ENCODE measurements at regions not wholly inside any gene's neighbourhood (a gene's known extent, or its start where the extent isn't known, plus 50 kb on each side); places are given as distances from the start of the nearest gene placed in this dataset.
"Not testable (repeated sequence)": the region's sequence is repeated elsewhere in the genome, so short reads cannot be mapped to it uniquely, and the experiment has no call there.

- H3K36me3 Mint-ChIP-seq: no peaks in the 10 kb centered on the region
- H3K27me3 Mint-ChIP-seq: no peaks in the 10 kb centered on the region
- no peak overlapping the region for H3K27ac Mint-ChIP-seq
- DNase-seq: no peak
- CTCF ChIA-PET: no interaction called here
- no peak for ATAC-seq
- no peaks in the 10 kb centered on the region for H3K4me1 Mint-ChIP-seq
- no peak overlapping the region for H3K4me3 Mint-ChIP-seq
- H3K9me3 Mint-ChIP-seq (ENCODE audit: low read depth): peaks cover 3% of the 10 kb centered on the region
These were observed 458.5 kb downstream of the CPS1 start for GRCh38 chr2:211014906-211015305.

DNA sequence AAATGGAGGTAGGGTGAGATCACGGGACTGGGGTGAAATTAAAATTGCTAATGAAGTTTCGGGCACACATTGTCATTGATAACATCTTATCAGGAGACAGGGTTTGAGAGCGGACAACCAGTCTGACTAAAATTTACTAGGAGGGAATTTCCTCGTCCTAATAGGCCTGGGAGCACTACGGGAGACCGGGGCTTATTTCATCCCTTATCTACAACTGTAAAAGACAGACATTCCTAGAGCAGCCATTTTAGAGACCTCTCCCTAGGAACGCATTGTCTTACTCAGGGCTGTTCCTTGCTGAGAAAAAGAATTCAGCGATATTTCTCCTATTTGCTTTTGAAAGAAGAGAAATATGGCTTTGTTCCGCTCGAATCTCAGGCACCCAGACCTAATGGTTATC lies 468.7 kb downstream of the CPS1 start:
- ATAC-seq, CTCF ChIA-PET, H3K27me3 Mint-ChIP-seq, DNase-seq, H3K4me1 Mint-ChIP-seq, H3K4me3 Mint-ChIP-seq, H3K36me3 Mint-ChIP-seq, H3K27ac Mint-ChIP-seq: not testable (repeated sequence)
- H3K9me3 Mint-ChIP-seq (ENCODE audit: low read depth): peaks cover 13% of the 10 kb centered on the region

DNA sequence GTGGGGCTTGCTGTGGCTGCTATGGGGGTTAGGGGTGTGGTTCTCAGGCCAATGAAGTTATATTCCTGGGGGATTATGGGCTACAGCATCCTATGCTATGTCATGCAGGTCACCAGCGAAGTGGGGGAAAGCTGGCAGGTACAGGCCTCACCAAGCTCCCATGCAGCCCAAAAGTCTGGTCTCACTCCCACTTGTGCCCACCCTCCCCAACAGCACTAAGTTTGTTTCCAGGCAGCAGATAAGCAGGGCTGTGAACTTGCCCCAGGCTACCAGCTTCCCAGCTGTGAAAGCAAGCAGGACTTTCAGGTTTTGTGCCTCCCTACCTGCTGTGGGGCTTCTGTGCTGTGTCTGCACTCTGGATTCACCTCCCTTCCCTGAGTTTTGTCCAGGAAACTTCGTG lies 469.7 kb downstream of the CPS1 start:
- no peak for DNase-seq
- Mint-ChIP-seq H3K4me3 (no peak overlapping the region), H3K9me3 (ENCODE audit: low read depth) (peaks cover 13% of the 10 kb centered on the region), H3K4me1 (no peaks in the 10 kb centered on the region), H3K27me3 (no peaks in the 10 kb centered on the region), H3K36me3 (no peaks in the 10 kb centered on the region), H3K27ac (no peak overlapping the region)
- no peak for ATAC-seq
- CTCF ChIA-PET: no interaction called here

DNA sequence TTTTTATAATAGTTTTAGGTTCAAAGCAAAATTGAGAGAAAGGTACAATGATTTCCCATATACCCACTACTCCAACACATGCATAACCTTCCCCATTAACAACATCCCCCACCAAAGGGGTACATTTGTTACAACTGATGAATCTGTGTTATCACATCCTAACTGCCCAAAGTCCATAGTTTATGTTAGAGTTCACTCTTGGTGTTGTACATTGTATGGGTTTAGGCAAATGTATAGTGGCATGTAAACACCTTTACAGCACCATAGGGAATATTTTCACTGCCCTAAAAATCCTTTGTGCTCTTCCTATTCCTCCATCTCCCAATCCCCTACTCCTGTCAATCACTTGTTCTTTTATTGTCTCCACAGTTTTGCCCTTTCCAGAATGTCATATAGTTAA lies 471.6 kb downstream of the CPS1 start:
- CTCF ChIA-PET: no interaction called here

DNA sequence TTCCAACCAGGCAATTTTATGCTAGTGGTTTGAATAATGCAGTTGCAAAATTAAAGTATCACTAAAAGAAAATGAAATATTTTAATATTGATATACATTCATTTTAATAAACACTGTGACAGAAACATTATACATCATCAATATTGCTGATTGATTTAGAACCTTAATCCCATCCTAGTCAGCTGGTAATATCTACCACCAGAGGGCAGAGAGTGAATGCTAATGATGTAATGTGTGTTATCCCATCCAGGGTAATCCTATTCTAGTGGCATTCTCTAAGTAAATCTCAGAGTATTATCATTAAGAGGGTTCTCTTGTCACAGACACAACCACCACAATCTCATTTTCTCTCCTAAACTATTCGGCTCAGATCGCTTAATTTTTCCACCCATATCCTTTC lies 477.4 kb downstream of the CPS1 start:
- H3K27me3 Mint-ChIP-seq: no peaks in the 10 kb centered on the region
- DNase-seq: no peak
- H3K4me3 Mint-ChIP-seq: no peak overlapping the region
- H3K4me1 Mint-ChIP-seq: no peaks in the 10 kb centered on the region
- no peak for ATAC-seq
- no peak overlapping the region for H3K27ac Mint-ChIP-seq
- H3K36me3 Mint-ChIP-seq: no peaks in the 10 kb centered on the region
- no peaks in the 10 kb centered on the region for H3K9me3 Mint-ChIP-seq (ENCODE audit: low read depth)
- CTCF ChIA-PET: no interaction called here

More for the DNA sequence above, 471.6 kb downstream of the CPS1 start:
- H3K9me3 Mint-ChIP-seq (ENCODE audit: low read depth): peaks cover 7% of the 10 kb centered on the region
- no peak for DNase-seq
- no peak overlapping the region for H3K27ac Mint-ChIP-seq
- no peak for ATAC-seq
- H3K4me1 Mint-ChIP-seq: no peaks in the 10 kb centered on the region
- no peaks in the 10 kb centered on the region for H3K36me3 Mint-ChIP-seq
- no peak overlapping the region for H3K4me3 Mint-ChIP-seq
- no peaks in the 10 kb centered on the region for H3K27me3 Mint-ChIP-seq

GRCh38 chr2:211035548-211036185 lies 479.3 kb downstream of the CPS1 start:
- H3K27ac Mint-ChIP-seq: no peak overlapping the region
- no peaks in the 10 kb centered on the region for H3K4me1 Mint-ChIP-seq
- CTCF ChIA-PET: no interaction called here
- H3K9me3 Mint-ChIP-seq (ENCODE audit: low read depth): no peaks in the 10 kb centered on the region
- no peak for DNase-seq
- H3K4me3 Mint-ChIP-seq: no peak overlapping the region
- H3K36me3 Mint-ChIP-seq: no peaks in the 10 kb centered on the region
- H3K27me3 Mint-ChIP-seq: no peaks in the 10 kb centered on the region
- no peak for ATAC-seq

GRCh38 chr2:211045025-211045424 lies 488.6 kb downstream of the CPS1 start:
- no peak for ATAC-seq
- DNase-seq: no peak

DNA sequence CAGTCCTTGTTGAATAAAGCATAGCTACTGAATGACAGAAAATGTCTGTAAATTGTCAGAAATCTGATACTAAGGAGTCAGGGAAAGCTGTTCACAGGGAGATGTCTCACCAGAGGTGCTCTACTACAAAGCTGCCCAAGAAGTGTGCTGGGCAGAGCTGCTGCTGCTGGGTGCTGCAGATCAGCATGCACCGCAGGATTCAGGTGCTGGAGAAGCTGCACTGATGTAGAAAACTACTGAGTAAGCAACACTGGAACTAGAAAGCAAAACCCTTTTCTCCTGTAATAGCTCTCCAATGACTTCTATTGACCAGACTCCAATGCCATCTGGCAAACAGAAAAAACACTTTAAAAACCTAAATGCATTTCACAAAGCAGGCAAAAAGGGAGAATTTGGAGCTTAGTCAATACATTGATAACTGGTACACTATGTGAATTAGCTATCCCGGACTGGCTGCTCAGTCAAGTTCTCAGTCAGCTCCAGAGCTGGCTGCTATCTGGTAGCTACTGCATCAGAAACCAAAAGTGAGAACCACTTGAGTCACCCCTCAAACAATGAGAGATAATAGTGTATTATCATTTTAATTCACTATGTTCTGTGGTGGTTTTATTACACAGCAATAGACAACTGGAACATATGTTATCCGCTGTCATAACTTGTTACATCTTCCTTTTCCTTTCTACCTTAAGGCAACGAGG lies 493.1 kb downstream of the CPS1 start:
- H3K27me3 Mint-ChIP-seq: no peaks in the 10 kb centered on the region
- no peaks in the 10 kb centered on the region for H3K9me3 Mint-ChIP-seq (ENCODE audit: low read depth)
- no peak overlapping the region for H3K4me3 Mint-ChIP-seq
- H3K4me1 Mint-ChIP-seq: no peaks in the 10 kb centered on the region
- no peak for DNase-seq
- CTCF ChIA-PET: interaction anchor here (1.4 kb wide), 1 partner anchor 20 kb away, joined by 3 read pairs; no protein-coding TSS in a partner anchor
- no peak for ATAC-seq
- no peaks in the 10 kb centered on the region for H3K36me3 Mint-ChIP-seq
- H3K27ac Mint-ChIP-seq: no peak overlapping the region

More at GRCh38 chr2:211045025-211045424, 488.6 kb downstream of the CPS1 start:
- Mint-ChIP-seq H3K4me1 (no peaks in the 10 kb centered on the region), H3K9me3 (ENCODE audit: low read depth) (no peaks in the 10 kb centered on the region), H3K27me3 (no peaks in the 10 kb centered on the region), H3K36me3 (no peaks in the 10 kb centered on the region), H3K4me3 (no peak overlapping the region), H3K27ac (no peak overlapping the region)
- CTCF ChIA-PET: interaction anchor here (1.1 kb wide), 1 partner anchor 37 kb away, joined by 3 read pairs; no protein-coding TSS in a partner anchor

GRCh38 chr2:211055438-211055837 lies 499.0 kb downstream of the CPS1 start:
- no peaks in the 10 kb centered on the region for H3K27me3 Mint-ChIP-seq
- CTCF ChIA-PET: no interaction called here

GRCh38 chr2:211061612-211062296 lies 505.4 kb downstream of the CPS1 start:
- no peak for DNase-seq
- ATAC-seq: no peak
- Mint-ChIP-seq H3K27ac (no peak overlapping the region), H3K9me3 (ENCODE audit: low read depth) (no peaks in the 10 kb centered on the region), H3K4me3 (no peak overlapping the region), H3K4me1 (no peaks in the 10 kb centered on the region), H3K27me3 (no peaks in the 10 kb centered on the region), H3K36me3 (no peaks in the 10 kb centered on the region)
- CTCF ChIA-PET: no interaction called here

More at GRCh38 chr2:211055438-211055837, 499.0 kb downstream of the CPS1 start:
- H3K27ac Mint-ChIP-seq: no peak overlapping the region
- H3K4me3 Mint-ChIP-seq: no peak overlapping the region
- no peaks in the 10 kb centered on the region for H3K4me1 Mint-ChIP-seq
- H3K36me3 Mint-ChIP-seq: no peaks in the 10 kb centered on the region
- no peak for DNase-seq
- no peak for ATAC-seq
- H3K9me3 Mint-ChIP-seq (ENCODE audit: low read depth): no peaks in the 10 kb centered on the region

DNA sequence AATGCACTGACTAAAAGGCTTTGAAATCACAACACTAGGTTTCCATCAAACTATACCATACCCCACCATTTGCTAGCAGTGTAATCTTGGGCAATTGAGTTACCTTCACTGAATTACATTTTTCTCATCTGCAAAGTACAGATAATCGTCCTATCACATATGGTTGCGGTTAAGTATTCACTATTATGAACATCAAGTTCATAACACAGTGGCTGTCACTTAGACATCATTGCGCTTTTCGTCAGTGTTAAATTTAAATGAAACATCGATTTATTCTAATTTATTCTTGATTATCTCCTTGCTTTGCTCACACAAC lies 505.9 kb downstream of the CPS1 start:
- H3K27me3 Mint-ChIP-seq: no peaks in the 10 kb centered on the region
- no peaks in the 10 kb centered on the region for H3K36me3 Mint-ChIP-seq
- no peak overlapping the region for H3K27ac Mint-ChIP-seq
- ATAC-seq (no peak), DNase-seq (no peak)
- H3K9me3 Mint-ChIP-seq (ENCODE audit: low read depth): no peaks in the 10 kb centered on the region
- CTCF ChIA-PET: no interaction called here
- H3K4me1 Mint-ChIP-seq: no peaks in the 10 kb centered on the region
- H3K4me3 Mint-ChIP-seq: no peak overlapping the region

GRCh38 chr2:211067029-211067428 lies 510.6 kb downstream of the CPS1 start:
- no peaks in the 10 kb centered on the region for H3K27me3 Mint-ChIP-seq
- no peaks in the 10 kb centered on the region for H3K4me1 Mint-ChIP-seq
- H3K9me3 Mint-ChIP-seq (ENCODE audit: low read depth): no peaks in the 10 kb centered on the region
- ATAC-seq (no peak), DNase-seq (no peak)
- H3K27ac Mint-ChIP-seq: no peak overlapping the region
- CTCF ChIA-PET: no interaction called here
- no peak overlapping the region for H3K4me3 Mint-ChIP-seq
- H3K36me3 Mint-ChIP-seq: no peaks in the 10 kb centered on the region

DNA sequence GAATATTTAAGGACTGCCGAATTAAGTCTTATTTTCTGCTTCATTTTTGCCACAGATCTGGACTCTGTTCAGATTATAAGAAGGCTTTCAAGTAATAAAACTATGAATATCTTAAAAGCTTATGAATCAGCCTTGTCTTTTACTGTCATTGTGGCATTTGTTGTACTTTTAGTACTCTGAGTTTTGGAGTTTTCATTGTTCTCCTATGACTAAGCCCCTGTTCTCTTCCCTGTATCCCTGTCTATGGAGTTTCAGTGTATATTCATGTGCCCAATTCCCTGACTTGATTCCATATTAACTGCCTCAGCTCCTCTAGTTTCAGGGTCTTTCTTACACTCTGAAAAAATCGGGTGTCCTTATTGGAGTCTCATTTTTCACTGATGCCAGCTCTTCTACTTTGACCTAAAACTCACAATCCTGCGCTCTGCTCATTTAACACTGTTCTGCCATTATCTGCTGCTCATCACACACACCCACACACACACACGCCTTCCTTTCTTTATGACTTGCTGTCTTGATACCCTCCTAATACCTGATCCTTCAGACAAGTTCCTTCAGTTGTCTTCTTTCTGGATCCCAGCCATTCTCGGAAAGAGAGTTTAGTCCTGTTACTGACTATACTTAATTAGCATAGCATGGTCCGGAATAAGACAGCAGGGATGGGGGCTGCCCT lies 511.8 kb downstream of the CPS1 start:
- H3K9me3 Mint-ChIP-seq (ENCODE audit: low read depth): no peaks in the 10 kb centered on the region
- H3K27ac Mint-ChIP-seq: no peak overlapping the region
- DNase-seq (no peak), ATAC-seq (no peak)
- no peaks in the 10 kb centered on the region for H3K36me3 Mint-ChIP-seq
- H3K27me3 Mint-ChIP-seq: no peaks in the 10 kb centered on the region
- H3K4me1 Mint-ChIP-seq: no peaks in the 10 kb centered on the region
- H3K4me3 Mint-ChIP-seq: no peak overlapping the region
- CTCF ChIA-PET: no interaction called here

GRCh38 chr2:211070547-211070946 lies 514.1 kb downstream of the CPS1 start:
- no peaks in the 10 kb centered on the region for H3K9me3 Mint-ChIP-seq (ENCODE audit: low read depth)
- no peak overlapping the region for H3K4me3 Mint-ChIP-seq
- ATAC-seq: no peak
- CTCF ChIA-PET: no interaction called here
- no peaks in the 10 kb centered on the region for H3K36me3 Mint-ChIP-seq
- DNase-seq: no peak
- H3K27ac Mint-ChIP-seq: no peak overlapping the region
- no peaks in the 10 kb centered on the region for H3K27me3 Mint-ChIP-seq
- H3K4me1 Mint-ChIP-seq: no peaks in the 10 kb centered on the region
